G401.6 (cell line): ENCODE measurements at regions not wholly inside any gene's neighbourhood (a gene's known extent, or its start where the extent isn't known, plus 50 kb on each side); places are given as distances from the start of the nearest gene placed in this dataset.

ENCODE experiments used
- FAIRE-seq: peaks from 2 replicates; lab custom pipeline; 2012; peaks lifted over from hg19 to GRCh38; lab: Jason Lieb, UNC

GRCh38 chr3:29064085-29064484 is 216.8 kb upstream of the RBMS3 start:
- no peak for FAIRE-seq

GRCh38 chr3:29065211-29065785 is 215.6 kb upstream of the RBMS3 start:
- FAIRE-seq = no peak

- FAIRE-seq = no peak
Measured at GRCh38 chr3:29067007-29067406, 213.9 kb upstream of the RBMS3 start.

- FAIRE-seq = no peak
Measured at GRCh38 chr3:29070959-29071634, 209.8 kb upstream of the RBMS3 start.

GRCh38 chr3:29072611-29073010 is 208.3 kb upstream of the RBMS3 start:
- no peak for FAIRE-seq

GRCh38 chr3:29077356-29077755 is 203.5 kb upstream of the RBMS3 start:
- FAIRE-seq = no peak

GRCh38 chr3:29079358-29079757 is 201.5 kb upstream of the RBMS3 start:
- FAIRE-seq = no peak

- FAIRE-seq = no peak
Measured at GRCh38 chr3:29080967-29081366, 199.9 kb upstream of the RBMS3 start.

- FAIRE-seq = no peak
Measured at GRCh38 chr3:29083081-29083480, 197.8 kb upstream of the RBMS3 start.

GRCh38 chr3:29083676-29084075 is 197.2 kb upstream of the RBMS3 start:
- no peak for FAIRE-seq

GRCh38 chr3:29088579-29088978 is 192.3 kb upstream of the RBMS3 start:
- no peak for FAIRE-seq

GRCh38 chr3:29090912-29091597 is 189.8 kb upstream of the RBMS3 start:
- FAIRE-seq = no peak

- FAIRE-seq = no peak
Measured at GRCh38 chr3:29091599-29092189, 189.2 kb upstream of the RBMS3 start.

GRCh38 chr3:29092348-29092747 is 188.5 kb upstream of the RBMS3 start:
- FAIRE-seq = no peak

GRCh38 chr3:29099296-29099695 is 181.6 kb upstream of the RBMS3 start:
- no peak for FAIRE-seq

GRCh38 chr3:29099775-29100174 is 181.1 kb upstream of the RBMS3 start:
- FAIRE-seq = no peak

- no peak for FAIRE-seq
Measured at GRCh38 chr3:29100292-29100691, 180.6 kb upstream of the RBMS3 start.

- no peak for FAIRE-seq
Measured at GRCh38 chr3:29128001-29128400, 152.9 kb upstream of the RBMS3 start.

- FAIRE-seq = no peak
Measured at GRCh38 chr3:29137601-29138000, 143.3 kb upstream of the RBMS3 start.

- FAIRE-seq = no peak
Measured at GRCh38 chr3:29138171-29138570, 142.7 kb upstream of the RBMS3 start.

GRCh38 chr3:29140666-29141065 is 140.2 kb upstream of the RBMS3 start:
- FAIRE-seq = no peak

GRCh38 chr3:29141197-29141917 is 139.5 kb upstream of the RBMS3 start:
- FAIRE-seq = no peak

- no peak for FAIRE-seq
Measured at GRCh38 chr3:29141918-29142275, 139.0 kb upstream of the RBMS3 start.
